ENCODE measurements at regions not wholly inside any gene's neighbourhood (a gene's known extent, or its start where the extent isn't known, plus 50 kb on each side); places are given as distances from the start of the nearest gene placed in this dataset.

DNA sequence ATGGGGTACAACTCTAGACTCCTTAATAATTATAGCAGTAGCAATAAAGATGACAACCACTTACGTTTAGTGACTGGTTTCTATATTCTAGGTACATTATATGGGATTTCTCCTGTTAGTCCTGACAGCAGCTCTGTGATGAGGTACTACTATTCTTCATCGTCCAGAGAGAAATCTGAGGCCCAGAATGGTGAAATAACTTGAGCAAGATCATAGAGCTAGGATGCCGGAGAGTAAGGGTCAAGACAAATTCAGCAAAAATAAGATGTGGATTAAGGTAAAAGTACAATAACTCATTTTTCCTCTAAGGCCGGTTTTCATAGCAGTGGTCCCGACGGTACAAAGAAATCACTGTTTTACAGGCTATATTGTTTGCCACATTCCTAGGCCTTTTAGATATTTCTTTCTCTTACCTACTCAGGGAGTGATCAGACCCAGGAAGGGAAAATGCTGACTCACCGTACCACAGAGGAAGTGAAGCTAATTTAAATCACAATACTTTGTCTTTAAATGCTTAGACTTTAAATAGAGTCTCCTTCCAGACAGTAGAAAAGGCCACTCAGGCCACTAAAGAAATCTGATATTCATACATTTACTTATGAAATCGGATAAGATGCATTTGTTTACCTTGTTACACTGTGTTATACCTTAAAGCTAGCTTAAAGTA, 2023.0 kb upstream of the AGA start:
- TF ChIP-seq, protein P1, sequence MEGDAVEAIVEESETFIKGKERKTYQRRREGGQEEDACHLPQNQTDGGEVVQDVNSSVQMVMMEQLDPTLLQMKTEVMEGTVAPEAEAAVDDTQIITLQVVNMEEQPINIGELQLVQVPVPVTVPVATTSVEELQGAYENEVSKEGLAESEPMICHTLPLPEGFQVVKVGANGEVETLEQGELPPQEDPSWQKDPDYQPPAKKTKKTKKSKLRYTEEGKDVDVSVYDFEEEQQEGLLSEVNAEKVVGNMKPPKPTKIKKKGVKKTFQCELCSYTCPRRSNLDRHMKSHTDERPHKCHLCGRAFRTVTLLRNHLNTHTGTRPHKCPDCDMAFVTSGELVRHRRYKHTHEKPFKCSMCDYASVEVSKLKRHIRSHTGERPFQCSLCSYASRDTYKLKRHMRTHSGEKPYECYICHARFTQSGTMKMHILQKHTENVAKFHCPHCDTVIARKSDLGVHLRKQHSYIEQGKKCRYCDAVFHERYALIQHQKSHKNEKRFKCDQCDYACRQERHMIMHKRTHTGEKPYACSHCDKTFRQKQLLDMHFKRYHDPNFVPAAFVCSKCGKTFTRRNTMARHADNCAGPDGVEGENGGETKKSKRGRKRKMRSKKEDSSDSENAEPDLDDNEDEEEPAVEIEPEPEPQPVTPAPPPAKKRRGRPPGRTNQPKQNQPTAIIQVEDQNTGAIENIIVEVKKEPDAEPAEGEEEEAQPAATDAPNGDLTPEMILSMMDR (IDR thresholded peaks at IDR 0.05 in 8 of 11, conservative IDR thresholded peaks at IDR 0.05 in 3 of 11) = no peak
- TF ChIP-seq POLR2A (IDR thresholded peaks at IDR 0.05) (no peak), POLR2AphosphoS5 (IDR thresholded peaks at IDR 0.05) (no peak)
